ENCODE measurements at regions not wholly inside any gene's neighbourhood (a gene's known extent, or its start where the extent isn't known, plus 50 kb on each side); places are given as distances from the start of the nearest gene placed in this dataset.

GRCh38 chr2:64930258-64930671, 58.9 kb upstream of the SLC1A4 start (continued):
- TF ChIP-seq ZNF609 (CRISPR knock-in tag; IDR thresholded peaks at IDR 0.05; ENCODE audit: borderline replicate concordance) (no peak), ZNF44 (CRISPR knock-in tag; IDR thresholded peaks at IDR 0.05) (no peak), RAD51 (IDR thresholded peaks at IDR 0.05; ENCODE audit: borderline replicate concordance) (no peak), BRCA1 (CRISPR knock-in tag; IDR thresholded peaks at IDR 0.05) (no peak), IKZF5 (CRISPR knock-in tag; IDR thresholded peaks at IDR 0.05) (no peak), CENPBD1 (CRISPR knock-in tag; IDR thresholded peaks at IDR 0.05; ENCODE audit: borderline replicate concordance, low read depth) (no peak)

Measured in HepG2 (cell line).